T-cell (primary cell): ENCODE measurements at regions not wholly inside any gene's neighbourhood (a gene's known extent, or its start where the extent isn't known, plus 50 kb on each side); places are given as distances from the start of the nearest gene placed in this dataset.
A peak's percentile ranks its signal among the peaks of the same experiment; 100 is the strongest.
"Not testable (repeated sequence)": the region's sequence is repeated elsewhere in the genome, so short reads cannot be mapped to it uniquely, and the experiment has no call there.

ENCODE experiments used
- ATAC-seq, 4 experiments: fragments of 200-7000 bp in 3 of 4; fragments of 150-1000 bp in 1 of 4; cut with Tn5 transposase; replicated peaks in 1 of 4; 1 replicate in 3 of 4; 2 replicates in 1 of 4; pipeline ENCODE4 v1.10.0; 2021; ENCODE audit warnings: moderate library complexity in 3 of 4, mild to moderate bottlenecking in 2 of 4, moderate number of reproducible peaks in 1 of 4
- CTCF ChIA-PET, 2 donors: fragments of 300-600 bp; sonication (Branson Sonifier 250); formaldehyde crosslinking; loops; one replicate each; lab custom pipeline; 2022; ENCODE audit warnings: antibody characterized with exemption in 2 of 2; lab: Charles Lee
- POLR2A ChIA-PET, 2 donors: fragments of 300-600 bp; sonication (Branson Sonifier 250); formaldehyde crosslinking; loops; one replicate each; lab custom pipeline; 2022; ENCODE audit warnings: antibody characterized with exemption in 2 of 2; lab: Charles Lee
- DNase-seq, 35 experiments: peaks; one replicate each; pipeline versions ENCODE4 v3.0.0 to v3.0.0-alpha.2; 2013 to 2023
- H3K27ac ChIP-seq: one replicate; pipeline ENCODE4 v1.5.1; 2013; ENCODE audit warnings: low read length
- H3K27me3 ChIP-seq, 2 experiments: replicated peaks in 1 of 2; 1 replicate in 1 of 2; 2 replicates in 1 of 2; pipeline versions ENCODE4 v1.6.1 to v1.7.0; 2013; ENCODE audit warnings: low read length in 1 of 2, mixed read lengths in 1 of 2; ENCODE audit not compliant: control insufficient read depth in 2 of 2, insufficient read depth in 2 of 2; ENCODE audit errors: extremely low read depth in 1 of 2
- H3K36me3 ChIP-seq, 2 donors: 1 replicate in 1 of 2; 2 replicates in 1 of 2; pipeline versions ENCODE4 v1.6.1 to v1.7.0; 2013; ENCODE audit warnings: low read length in 1 of 2; ENCODE audit not compliant: control insufficient read depth in 2 of 2, insufficient read depth in 1 of 2; ENCODE audit errors: extremely low read depth in 1 of 2
- H3K4me1 ChIP-seq, 2 experiments: 1 replicate in 1 of 2; 2 replicates in 1 of 2; pipeline versions ENCODE4 v1.6.1 to v1.7.0; 2013; ENCODE audit warnings: low read length in 2 of 2, mixed read lengths in 1 of 2; ENCODE audit not compliant: insufficient read depth in 2 of 2, control insufficient read depth in 1 of 2; ENCODE audit errors: extremely low read depth in 1 of 2
- H3K4me3 ChIP-seq, 2 donors: 1 replicate in 1 of 2; 2 replicates in 1 of 2; pipeline versions ENCODE4 v1.5.1 to v1.7.0; 2013; ENCODE audit warnings: mild to moderate bottlenecking in 2 of 2, low read length in 1 of 2, moderate library complexity in 1 of 2; ENCODE audit not compliant: control insufficient read depth in 1 of 2; ENCODE audit errors: extremely low read depth in 1 of 2
- H3K9me3 ChIP-seq: 2 replicates; pipeline ENCODE4 v1.7.0; 2013
- H3K27ac Mint-ChIP-seq, 2 donors: one replicate each; pipeline ENCODE4 v1.8.0; 2020 to 2021; ENCODE audit warnings: mild to moderate bottlenecking in 2 of 2, mixed read lengths in 2 of 2
- H3K27me3 Mint-ChIP-seq, 2 donors: one replicate each; pipeline ENCODE4 v1.8.0; 2021 to 2022; ENCODE audit warnings: mixed read lengths in 2 of 2
- H3K36me3 Mint-ChIP-seq: one replicate; pipeline ENCODE4 v1.8.0; 2021; ENCODE audit warnings: mixed read lengths
- H3K4me1 Mint-ChIP-seq, 3 donors: one replicate each; pipeline ENCODE4 v1.8.0; 2020 to 2022; ENCODE audit warnings: mixed read lengths in 3 of 3, mild to moderate bottlenecking in 1 of 3
- H3K4me3 Mint-ChIP-seq, 3 donors: one replicate each; pipeline ENCODE4 v1.8.0; 2020 to 2022; ENCODE audit warnings: mild to moderate bottlenecking in 3 of 3, mixed read lengths in 3 of 3, moderate library complexity in 3 of 3
- H3K9me3 Mint-ChIP-seq, 3 donors: one replicate each; pipeline ENCODE4 v1.8.0; 2020 to 2022; ENCODE audit warnings: mixed read lengths in 3 of 3
- WGBS: methylation state at CpG from one replicate; pipeline ENCODE4 v1.1.5; 2013; ENCODE audit warnings: missing lambda C conversion rate; ENCODE audit not compliant: insufficient coverage; 5-methylcytosine and 5-hydroxymethylcytosine counted together

DNA sequence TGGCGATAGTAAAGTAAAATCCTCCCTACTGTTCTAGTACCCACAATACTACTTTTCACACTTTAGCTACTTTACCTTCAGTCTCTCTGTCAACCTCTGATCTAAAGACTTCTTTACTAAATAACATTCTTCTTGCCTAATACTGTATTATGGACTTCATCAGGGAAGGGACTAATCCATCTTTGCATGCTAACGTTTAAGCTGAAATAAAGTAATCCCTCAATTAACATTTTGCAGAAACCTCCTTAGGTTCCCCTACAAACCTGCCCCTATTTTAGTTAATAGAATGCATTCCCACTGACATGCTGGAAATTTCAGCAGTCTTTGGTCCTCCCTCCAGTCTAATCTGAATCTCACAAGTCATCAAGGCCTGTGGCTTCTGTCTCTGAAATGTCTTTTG, 99.1 kb upstream of the NBPF8 start:
- no CpG with 5 or more reads among the region's 2 CpGs for WGBS
- H3K27me3 Mint-ChIP-seq, H3K9me3 ChIP-seq, POLR2A ChIA-PET, H3K4me3 ChIP-seq, H3K27ac ChIP-seq, H3K4me3 Mint-ChIP-seq, H3K4me1 ChIP-seq, DNase-seq, H3K27me3 ChIP-seq, H3K27ac Mint-ChIP-seq, H3K9me3 Mint-ChIP-seq, CTCF ChIA-PET, H3K4me1 Mint-ChIP-seq, H3K36me3 ChIP-seq, H3K36me3 Mint-ChIP-seq, ATAC-seq: not testable (repeated sequence)

DNA sequence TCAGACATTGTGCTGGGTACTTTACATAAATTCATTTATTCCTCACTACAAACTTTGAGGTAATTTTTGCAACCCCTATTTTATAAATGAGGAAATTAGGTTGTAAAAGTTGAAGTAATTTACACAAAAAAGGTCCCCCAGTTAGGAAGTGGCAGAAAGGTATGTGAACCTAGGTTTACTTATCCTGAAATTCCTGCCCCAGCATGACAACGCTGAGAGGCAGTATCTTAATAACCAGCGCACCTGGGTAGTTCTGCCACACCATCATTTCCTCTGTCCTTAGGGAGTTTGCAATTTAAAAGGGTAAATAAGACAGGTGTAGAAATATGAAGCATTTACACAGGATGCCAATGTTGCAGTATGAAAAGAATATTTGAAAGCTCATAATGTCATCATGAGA, 102.9 kb upstream of the NBPF8 start:
- DNase-seq, H3K4me3 ChIP-seq, H3K36me3 ChIP-seq, H3K36me3 Mint-ChIP-seq, H3K4me1 Mint-ChIP-seq, ATAC-seq, H3K9me3 ChIP-seq, H3K9me3 Mint-ChIP-seq, H3K27me3 Mint-ChIP-seq, H3K27ac ChIP-seq, H3K4me1 ChIP-seq, CTCF ChIA-PET, H3K27me3 ChIP-seq, H3K27ac Mint-ChIP-seq, H3K4me3 Mint-ChIP-seq, POLR2A ChIA-PET: not testable (repeated sequence)
- no CpG with 5 or more reads among the region's 2 CpGs for WGBS

- H3K36me3 ChIP-seq, ATAC-seq, DNase-seq, H3K9me3 ChIP-seq, H3K36me3 Mint-ChIP-seq, CTCF ChIA-PET, POLR2A ChIA-PET, H3K4me1 Mint-ChIP-seq, H3K9me3 Mint-ChIP-seq, H3K27ac Mint-ChIP-seq, H3K27ac ChIP-seq, H3K4me3 ChIP-seq, H3K4me1 ChIP-seq, H3K4me3 Mint-ChIP-seq, H3K27me3 ChIP-seq, H3K27me3 Mint-ChIP-seq: not testable (repeated sequence)
- no CpG with 5 or more reads among the region's 1 CpG for WGBS
These were observed 105.8 kb upstream of the NBPF8 start for GRCh38 chr1:120308940-120309578.

- H3K27me3 ChIP-seq, H3K27me3 Mint-ChIP-seq, H3K36me3 ChIP-seq, POLR2A ChIA-PET, H3K9me3 Mint-ChIP-seq, H3K36me3 Mint-ChIP-seq, DNase-seq, CTCF ChIA-PET, H3K4me1 ChIP-seq, H3K4me1 Mint-ChIP-seq, H3K9me3 ChIP-seq, H3K4me3 ChIP-seq, H3K27ac Mint-ChIP-seq, H3K27ac ChIP-seq, ATAC-seq, H3K4me3 Mint-ChIP-seq: not testable (repeated sequence)
- WGBS = no CpG with 5 or more reads among the region's 3 CpGs
These were observed 109.8 kb upstream of the NBPF8 start for GRCh38 chr1:120305046-120305445.

DNA sequence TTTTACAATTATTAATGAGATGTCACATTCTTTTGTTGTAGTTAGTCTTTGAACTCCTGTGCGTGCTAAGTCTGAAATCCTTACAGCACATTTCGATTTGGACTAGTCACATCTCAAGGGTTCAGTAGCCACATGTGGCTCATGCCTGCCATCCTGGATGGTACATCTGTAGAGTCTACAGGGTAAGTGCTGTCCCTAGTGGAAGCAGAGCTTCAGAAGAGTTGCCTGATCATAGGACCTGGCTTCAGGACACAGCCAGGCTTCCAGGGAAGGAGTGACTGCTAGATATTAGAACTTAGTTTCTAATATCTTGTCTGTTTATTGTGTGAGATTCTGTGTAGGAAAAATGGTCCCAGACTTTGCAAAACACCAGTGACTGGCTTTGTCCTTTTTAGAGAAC, 110.5 kb upstream of the NBPF8 start:
- POLR2A ChIA-PET, H3K4me3 ChIP-seq, H3K27me3 Mint-ChIP-seq, DNase-seq, CTCF ChIA-PET, H3K9me3 ChIP-seq, H3K4me1 ChIP-seq, H3K9me3 Mint-ChIP-seq, H3K4me3 Mint-ChIP-seq, ATAC-seq, H3K36me3 Mint-ChIP-seq, H3K27ac ChIP-seq, H3K36me3 ChIP-seq, H3K27ac Mint-ChIP-seq, H3K27me3 ChIP-seq, H3K4me1 Mint-ChIP-seq: not testable (repeated sequence)
- WGBS = no CpG with 5 or more reads among the region's 2 CpGs

DNA sequence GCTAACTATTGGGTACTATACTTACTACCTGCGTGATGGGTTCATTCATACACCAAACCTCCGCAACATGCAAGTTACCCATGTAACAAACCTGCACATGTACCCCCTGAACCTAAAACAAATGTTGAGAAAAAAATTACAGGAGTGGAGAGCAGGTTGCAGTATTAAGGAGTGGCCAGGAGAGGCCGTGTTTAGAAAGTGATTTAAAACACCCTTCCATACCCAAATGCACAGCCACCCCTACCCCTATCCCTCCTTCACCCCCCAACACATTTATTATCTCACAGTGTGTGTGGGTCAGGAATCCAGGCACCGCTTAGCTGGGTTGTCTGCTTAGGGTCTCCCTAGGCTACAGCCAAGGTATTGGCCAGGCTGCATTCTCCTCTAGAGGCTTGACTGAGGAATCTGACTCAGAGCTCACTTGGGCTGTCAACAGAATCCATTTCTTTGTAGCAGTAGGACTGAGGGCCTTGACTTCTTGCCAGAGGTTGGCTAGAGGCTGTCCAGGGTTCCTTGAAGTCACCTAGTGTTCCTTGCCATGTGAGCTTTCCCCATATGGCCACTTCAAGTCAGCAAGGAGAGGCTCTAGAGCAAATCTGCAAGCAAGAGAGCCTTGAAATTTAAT, 115.3 kb upstream of the NBPF8 start:
- DNase-seq, H3K27me3 ChIP-seq, H3K36me3 ChIP-seq, CTCF ChIA-PET, POLR2A ChIA-PET, H3K4me1 ChIP-seq, H3K36me3 Mint-ChIP-seq, H3K27me3 Mint-ChIP-seq, H3K27ac ChIP-seq, H3K9me3 ChIP-seq, H3K9me3 Mint-ChIP-seq, H3K4me3 Mint-ChIP-seq, H3K4me1 Mint-ChIP-seq, H3K27ac Mint-ChIP-seq, H3K4me3 ChIP-seq: not testable (repeated sequence)
- no CpG with 5 or more reads among the region's 4 CpGs for WGBS
- ATAC-seq = peak in 2 of 4 experiments; percentile 13 to 40

DNA sequence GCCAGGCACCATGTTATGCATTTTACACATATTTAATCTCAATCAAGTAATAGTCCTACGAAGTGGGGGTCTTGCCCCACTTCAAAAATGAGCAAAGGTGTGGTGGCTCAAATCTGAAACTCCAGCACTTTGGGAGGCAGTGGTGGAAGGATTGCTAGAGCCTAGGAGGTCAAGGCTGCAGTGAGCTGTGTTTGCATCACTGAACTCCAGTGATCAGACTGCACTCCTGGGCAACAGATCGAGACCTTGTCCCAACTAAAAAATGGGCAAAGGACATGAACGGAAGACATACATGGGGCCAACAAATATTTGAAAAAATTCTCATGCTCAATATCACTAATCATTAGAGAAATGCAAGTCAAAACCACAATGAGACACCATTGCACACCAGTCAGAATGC, 116.3 kb upstream of the NBPF8 start:
- H3K36me3 Mint-ChIP-seq, H3K4me3 ChIP-seq, H3K27ac ChIP-seq, H3K27me3 Mint-ChIP-seq, H3K27ac Mint-ChIP-seq, H3K9me3 ChIP-seq, CTCF ChIA-PET, H3K4me1 ChIP-seq, H3K27me3 ChIP-seq, H3K36me3 ChIP-seq, H3K4me1 Mint-ChIP-seq, POLR2A ChIA-PET, H3K4me3 Mint-ChIP-seq, H3K9me3 Mint-ChIP-seq, DNase-seq, ATAC-seq: not testable (repeated sequence)
- WGBS = no CpG with 5 or more reads among the region's 3 CpGs
